PC-3 (cell line): ENCODE measurements at regions not wholly inside any gene's neighbourhood (a gene's known extent, or its start where the extent isn't known, plus 50 kb on each side); places are given as distances from the start of the nearest gene placed in this dataset.

Source experiments
- ATAC-seq: fragments of 200-7000 bp; cut with Tn5 transposase; 2 replicates; pipeline ENCODE4 v1.9.1; 2020; ENCODE audit warnings: mild to moderate bottlenecking, moderate library complexity
- BruUV-seq: library from RNA; stranded (reverse); fragments of 400-500 nt; replicated peaks from 2 replicates; lab custom pipeline; 2021; lab: Mats Ljungman, UMichigan
- CTCF ChIA-PET: fragments of 300-600 bp; sonication (Branson Sonifier 250); formaldehyde crosslinking; loops from one replicate; lab custom pipeline; 2022; ENCODE audit warnings: antibody characterized with exemption; lab: Charles Lee
- POLR2A ChIA-PET: fragments of 300-600 bp; sonication (Branson Sonifier 250); formaldehyde crosslinking; loops from one replicate; lab custom pipeline; 2022; ENCODE audit warnings: antibody characterized with exemption; ENCODE audit not compliant: unreplicated experiment; lab: Charles Lee
- DNase-seq: peaks from one replicate; pipeline ENCODE4 v3.0.0-alpha.2; 2015
- H2AFZ ChIP-seq: fragments of 300-600 bp; sonication (generic); 2 replicates; pipeline ENCODE4 v1.6.0; 2016; ENCODE audit warnings: antibody characterized with exemption, low read length
- H3F3A ChIP-seq: fragments of 300-600 bp; sonication (generic); one replicate; pipeline ENCODE4 v1.6.0; 2017; ENCODE audit warnings: antibody characterized with exemption, low read length, control low read depth, mild to moderate bottlenecking; ENCODE audit not compliant: unreplicated experiment
- H3K27ac ChIP-seq: fragments of 300-600 bp; sonication (generic); 2 replicates; pipeline ENCODE4 v1.5.1; 2016; ENCODE audit warnings: mild to moderate bottlenecking, low read length
- H3K27me3 ChIP-seq: fragments of 300-600 bp; sonication (generic); 2 replicates; pipeline ENCODE4 v1.6.1; 2016; ENCODE audit warnings: low read length, mixed read lengths
- H3K36me3 ChIP-seq: fragments of 300-600 bp; sonication (generic); 2 replicates; pipeline ENCODE4 v1.6.1; 2016; ENCODE audit warnings: low read depth, mixed run types, low read length, mixed read lengths
- H3K4me1 ChIP-seq: fragments of 300-600 bp; sonication (generic); 2 replicates; pipeline ENCODE4 v1.5.1; 2016; ENCODE audit warnings: low read length; ENCODE audit not compliant: insufficient read depth
- H3K4me2 ChIP-seq: fragments of 300-600 bp; sonication (generic); 2 replicates; pipeline ENCODE4 v1.6.0; 2016; ENCODE audit warnings: low read length
- H3K4me3 ChIP-seq: fragments of 300-600 bp; sonication (generic); 2 replicates; pipeline ENCODE4 v1.5.1; 2016; ENCODE audit warnings: mild to moderate bottlenecking, low read length, mixed read lengths
- H3K79me2 ChIP-seq: fragments of 300-600 bp; sonication (generic); 2 replicates; pipeline ENCODE4 v1.6.1; 2017; ENCODE audit warnings: low read length, mixed read lengths
- H3K9ac ChIP-seq: fragments of 300-600 bp; sonication (generic); 2 replicates; pipeline ENCODE4 v1.6.0; 2016; ENCODE audit warnings: mild to moderate bottlenecking, low read length
- H3K9me2 ChIP-seq: fragments of 300-600 bp; sonication (generic); replicated peaks from 2 replicates; pipeline ENCODE4 v1.6.1; 2016; ENCODE audit warnings: mixed run types, low read length, mixed read lengths
- H3K9me3 ChIP-seq: fragments of 300-600 bp; sonication (generic); 2 replicates; pipeline ENCODE4 v1.6.1; 2016; ENCODE audit warnings: low read length, mixed read lengths
- H4K20me1 ChIP-seq: fragments of 300-600 bp; sonication (generic); 2 replicates; pipeline ENCODE4 v1.6.1; 2016; ENCODE audit warnings: low read length, mixed read lengths
- EZH2 ChIP-seq: fragments of 300-600 bp; sonication (generic); IDR thresholded peaks from one replicate; pipeline ENCODE4 v1.6.1; 2017; ENCODE audit warnings: antibody characterized with exemption, mild to moderate bottlenecking, low read length; ENCODE audit not compliant: unreplicated experiment
- EZH2phosphoT487 ChIP-seq: fragments of 300-600 bp; sonication (generic); IDR thresholded peaks from 2 replicates; pipeline ENCODE4 v1.6.1; 2018; ENCODE audit warnings: mild to moderate bottlenecking, antibody characterized with exemption, low read length, borderline replicate concordance
- intact Hi-C: fragments of 100-400 bp; cut with micrococcal nuclease; formaldehyde crosslinking; loops from 2 replicates; pipeline ENCODE4 v1.9.0; 2023
- TF ChIP-seq, protein P1 (sequence below): fragments of 300-600 bp; sonication (generic); conservative IDR thresholded peaks from 2 replicates; pipeline ENCODE4 v1.5.1; 2017; ENCODE audit warnings: antibody characterized with exemption, low read depth, mild to moderate bottlenecking, low read length

DNA sequence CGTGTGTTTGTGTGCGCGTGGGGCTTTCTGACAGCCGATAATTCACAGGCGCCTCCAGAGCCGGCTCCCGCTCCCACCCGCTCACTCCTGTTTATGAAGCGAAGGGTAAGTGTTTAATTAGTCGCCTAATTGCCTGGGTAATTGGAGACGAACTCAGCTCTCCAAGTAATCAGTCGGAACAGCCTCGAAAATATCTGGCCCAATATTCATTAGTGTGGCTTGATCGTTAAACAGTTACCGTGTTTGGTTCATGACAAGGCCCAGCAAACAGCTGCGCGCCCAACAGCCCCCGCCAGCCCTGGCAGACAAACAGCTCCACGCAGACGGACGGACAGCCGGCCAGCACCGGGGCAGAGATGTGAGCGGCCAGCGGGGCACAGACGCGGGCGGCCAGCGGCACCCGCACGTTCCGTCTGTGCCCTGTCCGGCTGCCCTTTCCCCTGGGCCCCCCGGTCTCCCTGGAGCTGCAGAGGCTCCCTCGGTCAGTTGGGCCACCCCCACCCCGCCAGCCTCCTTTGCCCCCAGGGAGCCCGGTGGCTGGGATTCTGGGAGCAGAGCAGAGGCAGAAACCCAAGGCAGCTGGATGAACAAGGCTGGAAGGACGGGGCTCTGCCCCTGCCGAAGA lies 98.2 kb downstream of the UNCX start:
- no peaks in the 10 kb centered on the region for H3K9me3 ChIP-seq
- intact Hi-C loops: no loop called here
- H3K4me3 ChIP-seq: no peak overlapping the region
- no TSS peak for BruUV-seq
- H3K4me1 ChIP-seq: no peaks in the 10 kb centered on the region
- H3K79me2 ChIP-seq: no peaks in the 10 kb centered on the region
- H3K9me2 ChIP-seq: no peaks in the 10 kb centered on the region
- POLR2A ChIA-PET: no interaction called here
- no peak for DNase-seq
- H2AFZ ChIP-seq: no peak overlapping the region
- no peaks in the 10 kb centered on the region; the same call in 1 of the 2 replicates for H3K27me3 ChIP-seq
- no peak overlapping the region for H3K9ac ChIP-seq
- no peak for TF ChIP-seq EZH2
- TF ChIP-seq, protein P1, sequence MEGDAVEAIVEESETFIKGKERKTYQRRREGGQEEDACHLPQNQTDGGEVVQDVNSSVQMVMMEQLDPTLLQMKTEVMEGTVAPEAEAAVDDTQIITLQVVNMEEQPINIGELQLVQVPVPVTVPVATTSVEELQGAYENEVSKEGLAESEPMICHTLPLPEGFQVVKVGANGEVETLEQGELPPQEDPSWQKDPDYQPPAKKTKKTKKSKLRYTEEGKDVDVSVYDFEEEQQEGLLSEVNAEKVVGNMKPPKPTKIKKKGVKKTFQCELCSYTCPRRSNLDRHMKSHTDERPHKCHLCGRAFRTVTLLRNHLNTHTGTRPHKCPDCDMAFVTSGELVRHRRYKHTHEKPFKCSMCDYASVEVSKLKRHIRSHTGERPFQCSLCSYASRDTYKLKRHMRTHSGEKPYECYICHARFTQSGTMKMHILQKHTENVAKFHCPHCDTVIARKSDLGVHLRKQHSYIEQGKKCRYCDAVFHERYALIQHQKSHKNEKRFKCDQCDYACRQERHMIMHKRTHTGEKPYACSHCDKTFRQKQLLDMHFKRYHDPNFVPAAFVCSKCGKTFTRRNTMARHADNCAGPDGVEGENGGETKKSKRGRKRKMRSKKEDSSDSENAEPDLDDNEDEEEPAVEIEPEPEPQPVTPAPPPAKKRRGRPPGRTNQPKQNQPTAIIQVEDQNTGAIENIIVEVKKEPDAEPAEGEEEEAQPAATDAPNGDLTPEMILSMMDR: no peak
- TF ChIP-seq EZH2phosphoT487: no peak
- no peak overlapping the region for H3K27ac ChIP-seq
- no peaks in the 10 kb centered on the region for H3F3A ChIP-seq
- CTCF ChIA-PET: no interaction called here
- no peak for ATAC-seq
- H3K36me3 ChIP-seq: no peaks in the 10 kb centered on the region
- no peak overlapping the region for H3K4me2 ChIP-seq
- H4K20me1 ChIP-seq: no peaks in the 10 kb centered on the region

DNA sequence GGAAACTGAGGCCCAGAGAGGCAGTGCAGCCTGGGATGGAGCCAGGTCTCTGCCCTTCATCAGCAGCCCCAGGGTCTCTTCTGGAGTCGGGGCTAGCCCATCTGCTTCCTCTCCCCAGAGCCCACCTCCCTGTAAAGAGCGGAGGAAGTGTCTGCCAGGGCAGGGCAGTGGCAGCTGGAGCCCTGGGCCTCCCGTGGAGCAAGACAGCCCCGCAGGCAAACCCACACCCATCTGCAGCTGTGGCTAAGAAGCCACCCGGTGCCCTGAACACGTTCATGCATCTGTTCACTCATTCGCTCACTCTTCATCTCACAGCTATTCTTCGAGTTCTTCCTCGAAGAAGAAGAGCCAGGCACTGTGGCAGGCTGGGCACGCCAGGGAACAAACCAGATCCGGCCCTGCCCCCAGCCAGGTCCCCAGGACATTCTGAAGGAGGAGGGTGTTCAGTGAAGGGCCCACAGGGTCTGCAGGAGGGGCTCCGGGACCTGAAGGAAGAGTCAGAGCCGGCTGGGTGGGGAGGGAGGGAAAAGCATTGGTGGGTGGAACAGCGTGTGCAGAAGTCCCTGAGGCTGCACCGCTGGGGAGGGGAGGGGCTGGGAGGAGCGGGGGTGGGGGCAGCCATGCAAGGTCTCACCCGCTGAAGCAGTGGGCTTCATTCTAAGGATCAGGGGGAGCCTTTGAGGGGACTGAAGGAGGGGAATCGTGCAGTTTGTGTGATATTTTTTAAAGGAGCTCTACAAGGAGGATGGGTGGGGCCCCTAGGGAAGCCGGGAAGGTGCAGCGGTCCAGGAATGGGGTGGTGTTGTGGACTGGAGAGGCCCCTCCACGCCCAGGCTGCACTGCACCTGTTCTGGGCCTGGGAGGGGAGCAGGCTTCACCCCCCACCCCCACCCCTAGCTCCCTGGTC lies 99.1 kb downstream of the UNCX start:
- POLR2A ChIA-PET: no interaction called here
- peaks cover 6% of the 10 kb centered on the region; the same call in 1 of the 2 replicates for H3K27me3 ChIP-seq
- CTCF ChIA-PET: no interaction called here
- no peak overlapping the region for H3K9ac ChIP-seq
- H3K9me2 ChIP-seq: no peaks in the 10 kb centered on the region
- BruUV-seq: no TSS peak
- TF ChIP-seq, protein P1: no peak
- TF ChIP-seq EZH2phosphoT487 (no peak), EZH2 (no peak)
- no peaks in the 10 kb centered on the region for H3F3A ChIP-seq
- H3K79me2 ChIP-seq: no peaks in the 10 kb centered on the region
- H2AFZ ChIP-seq: no peak overlapping the region
- H4K20me1 ChIP-seq: no peaks in the 10 kb centered on the region
- ATAC-seq (no peak), DNase-seq (no peak)
- H3K36me3 ChIP-seq: no peaks in the 10 kb centered on the region
- H3K9me3 ChIP-seq: peaks cover 5% of the 10 kb centered on the region; the same call in 1 of the 2 replicates
- H3K4me2 ChIP-seq: no peak overlapping the region
- no peak overlapping the region for H3K4me3 ChIP-seq
- no peak overlapping the region for H3K27ac ChIP-seq
- intact Hi-C loops: no loop called here
- H3K4me1 ChIP-seq: no peaks in the 10 kb centered on the region
